ENCODE measurements at regions not wholly inside any gene's neighbourhood (a gene's known extent, or its start where the extent isn't known, plus 50 kb on each side); places are given as distances from the start of the nearest gene placed in this dataset.

GRCh38 chr21:38984568-38984967, 178.8 kb downstream of the ETS2 start:
- no peaks in the 10 kb centered on the region for H3K9me3 ChIP-seq (ENCODE audit: control insufficient read depth in 2 of 2, insufficient read depth in 1 of 2, low read depth in 1 of 2, low read length in 1 of 2)
- peak overlapping the region in 1 of 3 donors; percentile 59 for H3K27ac ChIP-seq (ENCODE audit: low read depth in 1 of 3, low read length in 2 of 3)
- no peak overlapping the region for H3K4me3 ChIP-seq (ENCODE audit: low read depth in 1 of 3, low read length in 3 of 3)
- H3K36me3 ChIP-seq (ENCODE audit: control insufficient read depth in 3 of 3, insufficient read depth in 2 of 3, low read depth in 1 of 3, low read length in 3 of 3) = no peaks in the 10 kb centered on the region
- peaks cover 0 to 19% (median 2%) of the 10 kb centered on the region in 3 donors for H3K4me1 ChIP-seq (ENCODE audit: control insufficient read depth in 3 of 3, insufficient read depth in 2 of 3, low read depth in 1 of 3, low read length in 2 of 3)
- WGBS, 3 donors = 71 to 83% (median 71%) methylated on average over 4 of the region's 4 CpGs
- DNase-seq (no peak), FAIRE-seq (no peak)
- H3K27me3 ChIP-seq (ENCODE audit: control insufficient read depth in 3 of 3, insufficient read depth in 3 of 3, low read length in 3 of 3) = no peaks in the 10 kb centered on the region

- H3K4me3 ChIP-seq (ENCODE audit: low read depth in 1 of 3, low read length in 3 of 3) = no peak overlapping the region
- H3K4me1 ChIP-seq (ENCODE audit: control insufficient read depth in 3 of 3, insufficient read depth in 2 of 3, low read depth in 1 of 3, low read length in 2 of 3) = peaks cover 0 to 11% (median 0%) of the 10 kb centered on the region in 3 donors
- WGBS, 3 donors = 78 to 89% (median 86%) methylated on average over 10 of the region's 10 CpGs
- H3K27ac ChIP-seq (ENCODE audit: low read depth in 1 of 3, low read length in 2 of 3) = no peak overlapping the region
- no peaks in the 10 kb centered on the region for H3K36me3 ChIP-seq (ENCODE audit: control insufficient read depth in 3 of 3, insufficient read depth in 2 of 3, low read depth in 1 of 3, low read length in 3 of 3)
- H3K9me3 ChIP-seq (ENCODE audit: control insufficient read depth in 2 of 2, insufficient read depth in 1 of 2, low read depth in 1 of 2, low read length in 1 of 2) = no peaks in the 10 kb centered on the region
- H3K27me3 ChIP-seq (ENCODE audit: control insufficient read depth in 3 of 3, insufficient read depth in 3 of 3, low read length in 3 of 3) = no peaks in the 10 kb centered on the region
- no peak for DNase-seq
- no peak for FAIRE-seq
Observed at GRCh38 chr21:38983560-38983959, 177.8 kb downstream of the ETS2 start.

- Histone ChIP-seq H3K4me3 (ENCODE audit: low read depth in 1 of 3, low read length in 3 of 3) (no peak overlapping the region), H3K4me1 (ENCODE audit: control insufficient read depth in 3 of 3, insufficient read depth in 2 of 3, low read depth in 1 of 3, low read length in 2 of 3) (peaks cover 0 to 5% (median 0%) of the 10 kb centered on the region in 3 donors), H3K27ac (ENCODE audit: low read depth in 1 of 3, low read length in 2 of 3) (no peak overlapping the region), H3K27me3 (ENCODE audit: control insufficient read depth in 3 of 3, insufficient read depth in 3 of 3, low read length in 3 of 3) (no peaks in the 10 kb centered on the region), H3K9me3 (ENCODE audit: control insufficient read depth in 2 of 2, insufficient read depth in 1 of 2, low read depth in 1 of 2, low read length in 1 of 2) (no peaks in the 10 kb centered on the region), H3K36me3 (ENCODE audit: control insufficient read depth in 3 of 3, insufficient read depth in 2 of 3, low read depth in 1 of 3, low read length in 3 of 3) (no peaks in the 10 kb centered on the region)
- DNase-seq (no peak), FAIRE-seq (no peak)
- 89 to 94% (median 90%) methylated on average over 11 of the region's 11 CpGs for WGBS, 3 donors
Observed at GRCh38 chr21:38982804-38983203, 177.1 kb downstream of the ETS2 start.

DNA sequence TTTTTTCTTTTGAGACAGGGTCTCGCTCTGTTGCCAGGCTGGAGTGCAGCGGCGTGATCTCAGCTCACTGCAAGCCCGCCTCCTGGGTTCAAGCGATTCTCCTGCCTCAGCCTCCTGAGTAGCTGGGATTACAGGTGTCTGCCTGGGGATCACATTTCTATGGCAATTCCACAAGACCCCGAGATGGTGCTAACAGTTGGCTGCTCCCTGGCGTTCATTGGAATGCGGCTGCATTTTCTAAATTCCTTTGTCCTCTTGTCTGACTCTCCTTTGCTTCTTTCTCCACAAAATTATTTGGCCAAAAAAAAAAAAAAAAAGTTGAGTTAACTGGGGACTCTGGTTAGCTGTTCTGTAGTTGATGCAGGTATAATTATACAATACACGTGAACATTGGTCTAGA, 176.4 kb downstream of the ETS2 start:
- Histone ChIP-seq H3K36me3 (ENCODE audit: control insufficient read depth in 3 of 3, insufficient read depth in 2 of 3, low read depth in 1 of 3, low read length in 3 of 3) (no peaks in the 10 kb centered on the region), H3K27ac (ENCODE audit: low read depth in 1 of 3, low read length in 2 of 3) (no peak overlapping the region), H3K4me3 (ENCODE audit: low read depth in 1 of 3, low read length in 3 of 3) (no peak overlapping the region), H3K9me3 (ENCODE audit: control insufficient read depth in 2 of 2, insufficient read depth in 1 of 2, low read depth in 1 of 2, low read length in 1 of 2) (no peaks in the 10 kb centered on the region), H3K27me3 (ENCODE audit: control insufficient read depth in 3 of 3, insufficient read depth in 3 of 3, low read length in 3 of 3) (no peaks in the 10 kb centered on the region), H3K4me1 (ENCODE audit: control insufficient read depth in 3 of 3, insufficient read depth in 2 of 3, low read depth in 1 of 3, low read length in 2 of 3) (peaks cover 0 to 5% (median 0%) of the 10 kb centered on the region in 3 donors)
- FAIRE-seq = no peak
- no peak for DNase-seq
- WGBS, 3 donors = 87 to 90% (median 89%) methylated on average over 9 of the region's 9 CpGs

GRCh38 chr21:38980416-38981313, 174.9 kb downstream of the ETS2 start:
- no peak overlapping the region for H3K27ac ChIP-seq (ENCODE audit: low read depth in 1 of 3, low read length in 2 of 3)
- H3K36me3 ChIP-seq (ENCODE audit: control insufficient read depth in 3 of 3, insufficient read depth in 2 of 3, low read depth in 1 of 3, low read length in 3 of 3) = no peaks in the 10 kb centered on the region
- DNase-seq (no peak), FAIRE-seq (no peak)
- no peak overlapping the region for H3K4me3 ChIP-seq (ENCODE audit: low read depth in 1 of 3, low read length in 3 of 3)
- H3K4me1 ChIP-seq (ENCODE audit: control insufficient read depth in 3 of 3, insufficient read depth in 2 of 3, low read depth in 1 of 3, low read length in 2 of 3) = peaks cover 0 to 5% (median 0%) of the 10 kb centered on the region in 3 donors
- H3K27me3 ChIP-seq (ENCODE audit: control insufficient read depth in 3 of 3, insufficient read depth in 3 of 3, low read length in 3 of 3) = no peaks in the 10 kb centered on the region
- 76 to 85% (median 79%) methylated on average over 18 of the region's 18 CpGs for WGBS, 3 donors
- H3K9me3 ChIP-seq (ENCODE audit: control insufficient read depth in 2 of 2, insufficient read depth in 1 of 2, low read depth in 1 of 2, low read length in 1 of 2) = no peaks in the 10 kb centered on the region

DNA sequence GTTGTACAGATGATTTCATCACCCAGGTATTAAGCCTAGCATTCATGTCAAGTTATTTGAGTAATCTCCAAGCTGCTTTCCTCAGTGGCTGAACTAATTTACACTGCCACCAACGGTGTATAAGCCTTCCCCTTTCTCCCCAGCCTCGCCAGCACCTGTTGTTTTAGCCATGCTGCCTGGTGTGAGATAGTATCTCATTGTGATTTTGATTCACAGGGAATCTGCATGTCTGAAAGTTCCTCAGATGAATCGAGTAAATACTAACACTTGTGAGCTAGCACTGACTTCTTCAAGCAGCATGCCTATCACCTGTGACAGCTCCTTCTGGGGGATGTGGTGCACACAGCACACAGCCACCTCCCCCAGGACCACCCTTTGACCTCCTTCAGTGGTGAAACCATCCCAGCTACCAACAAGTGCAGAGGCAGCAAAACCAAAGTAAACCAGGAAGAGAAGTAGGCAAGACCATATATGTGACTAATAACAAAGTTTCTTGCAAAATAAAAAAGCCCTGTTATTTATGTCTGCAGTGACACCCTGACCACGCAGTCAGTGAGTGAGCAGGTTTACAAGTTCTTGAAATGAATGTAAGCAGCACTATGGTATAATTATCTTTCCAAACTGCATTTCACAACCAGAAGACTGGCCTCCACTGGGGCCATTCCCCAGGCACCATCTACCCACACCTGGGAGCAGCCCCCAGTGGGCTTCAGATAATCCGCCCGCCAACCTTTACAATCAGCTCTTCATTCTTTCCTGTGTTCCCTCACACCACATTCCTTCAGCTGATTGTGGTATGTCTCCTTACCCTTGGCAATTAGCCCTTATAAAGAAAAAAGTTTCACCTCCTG, 173.8 kb downstream of the ETS2 start:
- no peaks in the 10 kb centered on the region for H3K9me3 ChIP-seq (ENCODE audit: control insufficient read depth in 2 of 2, insufficient read depth in 1 of 2, low read depth in 1 of 2, low read length in 1 of 2)
- 56 to 67% (median 61%) methylated on average over 6 of the region's 6 CpGs for WGBS, 3 donors
- FAIRE-seq = no peak
- no peaks in the 10 kb centered on the region for H3K36me3 ChIP-seq (ENCODE audit: control insufficient read depth in 3 of 3, insufficient read depth in 2 of 3, low read depth in 1 of 3, low read length in 3 of 3)
- H3K4me3 ChIP-seq (ENCODE audit: low read depth in 1 of 3, low read length in 3 of 3) = no peak overlapping the region
- no peaks in the 10 kb centered on the region for H3K27me3 ChIP-seq (ENCODE audit: control insufficient read depth in 3 of 3, insufficient read depth in 3 of 3, low read length in 3 of 3)
- peaks cover 0 to 3% (median 0%) of the 10 kb centered on the region in 3 donors for H3K4me1 ChIP-seq (ENCODE audit: control insufficient read depth in 3 of 3, insufficient read depth in 2 of 3, low read depth in 1 of 3, low read length in 2 of 3)
- peak in 1 of 2 donors; percentile 65 for DNase-seq
- H3K27ac ChIP-seq (ENCODE audit: low read depth in 1 of 3, low read length in 2 of 3) = peak overlapping the region in 1 of 3 donors; percentile 39

DNA sequence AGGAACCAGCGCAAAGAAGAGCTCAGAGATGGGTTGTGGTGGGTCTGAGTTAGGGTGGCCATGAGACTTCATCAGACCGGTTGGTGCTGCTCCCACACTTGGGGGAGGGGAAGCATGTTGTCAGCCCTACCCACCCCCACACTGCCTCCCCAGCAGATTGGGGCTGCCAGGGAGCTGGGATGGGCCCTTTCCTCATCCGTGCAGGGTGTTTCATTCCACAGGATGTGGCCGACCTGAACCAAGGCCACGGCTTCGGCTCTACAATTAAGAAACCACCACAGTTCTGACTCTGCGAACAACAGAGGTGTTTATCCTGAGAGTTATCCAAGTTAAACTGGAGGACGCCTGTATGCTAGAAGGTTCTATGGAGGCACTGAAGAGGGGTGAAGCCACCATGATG, 171.2 kb downstream of the ETS2 start:
- Histone ChIP-seq H3K4me3 (ENCODE audit: low read depth in 1 of 3, low read length in 3 of 3) (no peak overlapping the region), H3K9me3 (ENCODE audit: control insufficient read depth in 2 of 2, insufficient read depth in 1 of 2, low read depth in 1 of 2, low read length in 1 of 2) (no peaks in the 10 kb centered on the region), H3K4me1 (ENCODE audit: control insufficient read depth in 3 of 3, insufficient read depth in 2 of 3, low read depth in 1 of 3, low read length in 2 of 3) (peaks cover 0 to 3% (median 0%) of the 10 kb centered on the region in 3 donors), H3K36me3 (ENCODE audit: control insufficient read depth in 3 of 3, insufficient read depth in 2 of 3, low read depth in 1 of 3, low read length in 3 of 3) (no peaks in the 10 kb centered on the region), H3K27ac (ENCODE audit: low read depth in 1 of 3, low read length in 2 of 3) (no peak overlapping the region), H3K27me3 (ENCODE audit: control insufficient read depth in 3 of 3, insufficient read depth in 3 of 3, low read length in 3 of 3) (no peaks in the 10 kb centered on the region)
- WGBS, 3 donors = 80 to 92% (median 92%) methylated on average over 8 of the region's 8 CpGs
- no peak for DNase-seq
- FAIRE-seq = no peak

- H3K4me1 ChIP-seq (ENCODE audit: control insufficient read depth in 3 of 3, insufficient read depth in 2 of 3, low read depth in 1 of 3, low read length in 2 of 3) = no peaks in the 10 kb centered on the region
- WGBS, 3 donors = 88 to 96% (median 90%) methylated on average over 6 of the region's 6 CpGs
- H3K36me3 ChIP-seq (ENCODE audit: control insufficient read depth in 3 of 3, insufficient read depth in 2 of 3, low read depth in 1 of 3, low read length in 3 of 3) = no peaks in the 10 kb centered on the region
- H3K27me3 ChIP-seq (ENCODE audit: control insufficient read depth in 3 of 3, insufficient read depth in 3 of 3, low read length in 3 of 3) = no peaks in the 10 kb centered on the region
- no peaks in the 10 kb centered on the region for H3K9me3 ChIP-seq (ENCODE audit: control insufficient read depth in 2 of 2, insufficient read depth in 1 of 2, low read depth in 1 of 2, low read length in 1 of 2)
- H3K4me3 ChIP-seq (ENCODE audit: low read depth in 1 of 3, low read length in 3 of 3) = no peak overlapping the region
- no peak overlapping the region for H3K27ac ChIP-seq (ENCODE audit: low read depth in 1 of 3, low read length in 2 of 3)
- DNase-seq = no peak
- FAIRE-seq = no peak
Observed at GRCh38 chr21:38973552-38973951, 167.8 kb downstream of the ETS2 start.

All from small intestine (tissue), 7 donors.